ENCODE measurements at regions not wholly inside any gene's neighbourhood (a gene's known extent, or its start where the extent isn't known, plus 50 kb on each side); places are given as distances from the start of the nearest gene placed in this dataset.

GRCh38 chr4:32337403-32337802 is 1617.2 kb downstream of the PCDH7 start:
- FAIRE-seq, result no peak

GRCh38 chr4:32340591-32340990 is 1620.4 kb downstream of the PCDH7 start:
- FAIRE-seq (no peak), DNase-seq (ENCODE audit: low spot score) (no peak)

More at GRCh38 chr4:32337403-32337802, 1617.2 kb downstream of the PCDH7 start:
- DNase-seq (ENCODE audit: low spot score), result no peak

DNA sequence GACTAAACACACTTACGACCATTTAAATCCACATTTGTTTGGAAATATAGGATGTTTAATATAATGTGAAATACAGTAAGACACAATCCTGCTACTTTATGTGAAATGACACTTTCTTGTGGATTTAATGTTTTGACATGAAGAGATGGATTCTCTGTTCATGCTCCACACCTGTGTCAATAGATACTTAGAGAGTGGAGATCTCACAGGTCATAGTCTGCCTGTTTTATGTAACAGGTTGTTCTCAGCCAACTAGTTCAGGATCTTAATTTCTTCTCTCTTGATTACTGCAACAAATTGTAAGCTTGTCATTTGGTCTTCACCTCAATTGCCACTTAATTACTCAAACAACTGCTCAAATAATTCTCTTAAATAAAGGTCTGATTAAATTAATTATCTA is 1621.2 kb downstream of the PCDH7 start:
- DNase-seq (ENCODE audit: low spot score) (no peak), FAIRE-seq (no peak)

DNA sequence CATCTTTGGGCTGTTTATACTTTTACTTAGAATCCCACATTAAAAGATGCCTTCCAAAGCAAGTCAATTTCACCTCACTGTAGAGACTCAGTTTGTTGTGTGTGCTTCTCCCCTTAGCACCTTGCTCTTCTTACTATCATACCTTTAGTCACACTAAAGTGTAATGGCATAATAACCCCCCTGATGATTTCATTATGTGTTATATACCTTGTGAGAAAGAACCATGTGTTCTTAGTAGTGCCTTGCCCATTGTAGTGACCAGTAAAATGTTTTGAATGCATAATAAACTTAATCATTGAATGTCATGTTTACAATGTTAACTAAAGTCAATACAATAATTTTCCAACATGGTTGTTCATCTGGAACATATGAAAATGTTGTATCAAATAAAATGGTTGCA is 1621.9 kb downstream of the PCDH7 start:
- FAIRE-seq, result no peak

GRCh38 chr4:32349026-32349425 is 1628.9 kb downstream of the PCDH7 start:
- FAIRE-seq, result no peak
- DNase-seq (ENCODE audit: low spot score), result no peak

More for the DNA sequence above, 1621.9 kb downstream of the PCDH7 start:
- DNase-seq (ENCODE audit: low spot score), result no peak

DNA sequence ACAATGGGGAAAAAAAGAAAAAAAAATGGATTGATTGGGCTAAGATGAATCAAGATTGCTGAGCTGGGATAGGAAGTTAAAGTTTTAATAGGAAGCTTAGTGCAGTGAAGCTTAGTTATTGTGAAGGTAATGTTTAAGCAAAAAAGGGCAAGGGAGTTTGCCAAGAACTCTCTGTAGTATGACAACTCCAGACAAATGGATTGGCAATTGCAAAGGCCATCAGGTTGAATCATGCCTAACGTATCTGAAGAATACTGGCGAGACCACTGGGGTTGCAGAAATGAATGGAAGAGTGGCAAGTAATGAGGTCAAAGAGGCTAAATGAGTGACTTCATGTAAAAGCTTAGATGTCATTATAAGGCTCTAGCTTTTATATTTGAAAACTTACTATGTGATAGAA is 1654.0 kb downstream of the PCDH7 start:
- no peak for FAIRE-seq
- no peak for DNase-seq (ENCODE audit: low spot score)

DNA sequence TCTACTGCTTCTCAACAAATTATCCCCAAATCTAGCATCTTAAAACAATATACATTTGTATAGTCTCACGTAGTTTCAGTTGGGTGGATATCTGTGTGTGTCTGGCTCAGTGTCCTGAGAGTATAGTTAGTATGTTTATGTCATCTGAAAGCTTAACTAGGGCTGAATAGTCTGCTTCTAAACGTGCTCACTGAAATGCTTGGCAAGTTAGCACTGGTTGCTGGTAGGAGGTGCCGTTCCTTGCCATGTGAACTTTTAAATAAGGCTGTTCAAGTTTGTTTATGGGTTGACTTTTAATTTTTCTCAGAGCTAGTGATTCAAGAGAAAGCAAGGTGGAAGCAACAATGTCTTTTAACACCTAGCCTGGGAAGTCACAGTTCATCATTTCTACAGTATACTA is 1673.6 kb downstream of the PCDH7 start:
- no peak for DNase-seq (ENCODE audit: low spot score)
- no peak for FAIRE-seq

- no peak for DNase-seq (ENCODE audit: low spot score)
- FAIRE-seq, result no peak
Measured at GRCh38 chr4:32394255-32394654, 1674.1 kb downstream of the PCDH7 start.

GRCh38 chr4:32396507-32397070 is 1676.4 kb downstream of the PCDH7 start:
- no peak for FAIRE-seq
- DNase-seq (ENCODE audit: low spot score), result no peak

- no peak for DNase-seq (ENCODE audit: low spot score)
- no peak for FAIRE-seq
Measured at GRCh38 chr4:32400870-32401269, 1680.7 kb downstream of the PCDH7 start.

DNA sequence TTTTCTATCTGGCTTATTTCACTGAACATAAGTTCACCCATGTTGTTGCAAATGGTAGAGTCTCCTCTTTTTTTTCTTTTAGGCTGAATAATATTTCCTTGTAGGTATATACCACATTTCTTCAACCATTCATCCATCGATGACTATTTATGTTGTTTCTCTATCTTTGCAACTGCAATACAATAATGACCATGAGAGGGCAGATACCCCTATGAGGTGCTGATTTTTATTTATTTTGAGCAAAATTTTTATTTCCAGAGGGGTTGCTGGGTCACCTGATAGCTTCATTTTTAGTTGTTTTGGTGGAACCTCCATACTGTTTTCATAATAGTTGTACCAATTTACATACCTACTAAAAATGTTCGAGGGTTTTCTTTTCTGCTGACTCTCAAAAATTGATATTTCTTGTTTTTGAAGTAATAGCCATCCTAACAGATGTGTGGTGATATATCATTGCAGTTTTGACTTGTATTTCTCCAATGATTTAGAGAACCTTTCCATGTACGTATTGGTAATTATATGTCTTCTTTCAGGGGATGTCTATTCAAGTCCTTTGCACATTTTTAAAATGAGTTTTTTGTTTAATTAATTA is 1697.0 kb downstream of the PCDH7 start:
- no peak for DNase-seq (ENCODE audit: low spot score)

DNA sequence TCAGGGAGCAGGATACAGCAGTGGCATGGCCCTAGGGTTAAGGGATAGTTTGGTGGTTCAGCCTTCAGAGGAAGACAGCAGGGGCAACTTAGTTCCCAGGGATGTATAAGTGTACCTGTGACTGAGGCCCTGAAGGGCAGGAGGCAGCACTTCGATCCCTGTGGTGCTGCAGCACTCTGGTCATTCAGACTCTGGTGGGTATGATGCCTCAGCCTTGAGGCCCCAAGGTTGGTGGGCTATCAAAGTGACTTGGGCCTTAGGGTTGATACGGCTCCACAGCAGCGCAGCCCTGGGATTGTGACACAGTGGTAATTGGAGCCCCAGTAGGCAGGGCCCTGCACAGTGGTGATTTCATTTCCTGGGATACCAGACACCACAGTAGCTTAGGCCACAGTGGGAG is 1703.1 kb downstream of the PCDH7 start:
- no peak for FAIRE-seq

More for the DNA sequence above, 1697.0 kb downstream of the PCDH7 start:
- no peak for FAIRE-seq

DNA sequence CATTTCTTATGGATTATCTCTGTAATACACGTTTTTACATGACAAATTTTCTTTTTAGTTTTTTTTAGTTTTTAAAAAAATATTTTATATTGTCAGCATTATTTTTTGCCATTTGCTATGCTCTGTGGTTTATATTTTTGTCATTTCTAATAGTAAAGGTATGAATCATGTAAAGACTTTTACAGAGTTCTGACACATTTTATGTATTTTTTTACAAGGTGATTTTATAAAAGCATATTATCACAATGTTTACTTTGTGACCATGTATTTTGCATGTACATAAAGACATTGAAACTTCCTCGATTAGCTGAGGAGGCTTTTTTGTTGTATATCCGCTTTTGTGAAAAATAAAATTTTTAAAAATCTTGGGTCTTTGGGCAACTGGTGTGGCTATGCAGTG is 1705.1 kb downstream of the PCDH7 start:
- no peak for DNase-seq (ENCODE audit: low spot score)

More for the DNA sequence above, 1703.1 kb downstream of the PCDH7 start:
- DNase-seq (ENCODE audit: low spot score), result no peak

GRCh38 chr4:32427566-32427965 is 1707.4 kb downstream of the PCDH7 start:
- DNase-seq (ENCODE audit: low spot score) (no peak), FAIRE-seq (no peak)

More for the DNA sequence above, 1705.1 kb downstream of the PCDH7 start:
- FAIRE-seq, result no peak

- no peak for DNase-seq (ENCODE audit: low spot score)
- no peak for FAIRE-seq
Measured at GRCh38 chr4:32429151-32429550, 1709.0 kb downstream of the PCDH7 start.

GRCh38 chr4:32435308-32435707 is 1715.1 kb downstream of the PCDH7 start:
- FAIRE-seq, result no peak
- DNase-seq (ENCODE audit: low spot score), result no peak

DNA sequence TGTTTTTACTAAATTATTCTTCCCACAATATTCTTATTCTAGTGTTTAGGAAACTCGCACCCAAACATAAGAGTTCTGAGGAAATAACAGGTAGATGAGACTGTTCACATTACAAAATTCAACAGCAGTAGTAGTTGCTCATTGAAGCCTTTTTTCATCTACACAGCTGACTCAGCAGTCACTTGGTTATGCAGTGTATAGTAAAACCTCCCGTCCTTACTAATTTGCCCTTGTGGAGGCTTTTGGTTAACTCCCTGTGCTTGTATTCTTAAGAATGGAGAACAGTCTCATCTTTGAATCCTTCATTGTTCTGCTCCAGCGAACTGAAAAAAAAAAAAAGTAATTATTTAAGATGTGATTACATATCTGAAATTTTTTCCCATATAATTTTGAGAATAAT is 1716.6 kb downstream of the PCDH7 start:
- FAIRE-seq, result peak; percentile 81
- peak; percentile 33 for DNase-seq (ENCODE audit: low spot score)

GRCh38 chr4:32440391-32440790 is 1720.2 kb downstream of the PCDH7 start:
- DNase-seq (ENCODE audit: low spot score) (peak; percentile 68), FAIRE-seq (peak; percentile 94)

DNA sequence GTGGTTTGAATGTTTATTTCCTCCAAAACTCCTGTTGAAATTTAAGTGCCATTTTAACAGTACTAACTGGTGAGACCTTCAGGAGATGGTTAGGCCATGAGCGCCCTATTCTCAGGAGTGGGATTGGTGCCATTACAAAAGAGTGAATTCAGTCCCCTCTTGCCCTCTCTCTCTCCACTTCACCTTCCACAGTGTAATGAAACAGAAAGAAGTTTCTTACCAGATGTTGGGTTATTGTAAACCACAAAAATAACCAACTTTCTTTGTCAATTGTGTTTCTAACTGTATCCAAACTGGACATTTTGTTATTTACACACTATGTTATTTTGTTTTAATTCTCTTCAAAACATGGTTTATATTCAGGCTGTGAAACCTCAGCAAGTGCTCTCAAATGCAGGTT is 1734.3 kb downstream of the PCDH7 start:
- FAIRE-seq (no peak), DNase-seq (ENCODE audit: low spot score) (no peak)

GRCh38 chr4:32455231-32455630 is 1735.1 kb downstream of the PCDH7 start:
- FAIRE-seq, result no peak

DNA sequence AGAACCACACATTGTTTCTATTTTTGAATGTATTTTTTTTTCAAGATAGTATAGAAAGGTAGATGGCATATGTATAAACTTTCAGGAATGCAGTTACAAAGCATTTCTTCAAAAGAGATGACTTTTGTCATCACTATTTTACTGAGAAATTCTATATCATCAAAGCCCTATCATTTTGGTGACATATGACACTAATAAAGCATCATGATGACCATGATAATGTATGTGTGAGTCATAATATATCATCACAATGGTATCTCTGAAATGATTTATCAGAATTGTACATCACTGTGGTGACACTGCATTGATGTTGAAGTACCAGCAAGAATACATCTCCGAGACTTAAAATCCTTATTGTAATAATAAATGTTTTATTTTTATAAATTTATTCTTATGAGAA is 1740.8 kb downstream of the PCDH7 start:
- DNase-seq (ENCODE audit: low spot score) (no peak), FAIRE-seq (no peak)

More at GRCh38 chr4:32455231-32455630, 1735.1 kb downstream of the PCDH7 start:
- no peak for DNase-seq (ENCODE audit: low spot score)

GRCh38 chr4:32462944-32463343 is 1742.8 kb downstream of the PCDH7 start:
- DNase-seq (ENCODE audit: low spot score) (no peak), FAIRE-seq (no peak)

- DNase-seq (ENCODE audit: low spot score), result no peak
- FAIRE-seq, result no peak
Measured at GRCh38 chr4:32470087-32470585, 1750.0 kb downstream of the PCDH7 start.
